IgD-negative memory B cell (primary cell): ENCODE measurements at regions not wholly inside any gene's neighbourhood (a gene's known extent, or its start where the extent isn't known, plus 50 kb on each side); places are given as distances from the start of the nearest gene placed in this dataset.
A peak's percentile ranks its signal among the peaks of the same experiment; 100 is the strongest.

Experiments used
- H3K27ac Mint-ChIP-seq, 3 donors: one replicate each; pipeline ENCODE4 v1.8.0; 2020 to 2022; ENCODE audit warnings: mild to moderate bottlenecking in 3 of 3, mixed read lengths in 3 of 3, moderate library complexity in 1 of 3
- H3K27me3 Mint-ChIP-seq: one replicate; pipeline ENCODE4 v1.8.0; 2021; ENCODE audit warnings: mixed read lengths
- H3K36me3 Mint-ChIP-seq: one replicate; pipeline ENCODE4 v1.8.0; 2020; ENCODE audit warnings: mild to moderate bottlenecking, mixed read lengths
- H3K4me1 Mint-ChIP-seq, 3 donors: one replicate each; pipeline ENCODE4 v1.8.0; 2020 to 2022; ENCODE audit warnings: mixed read lengths in 3 of 3, mild to moderate bottlenecking in 1 of 3
- H3K4me3 Mint-ChIP-seq, 4 donors: one replicate each; pipeline ENCODE4 v1.8.0; 2020 to 2022; ENCODE audit warnings: mild to moderate bottlenecking in 4 of 4, mixed read lengths in 4 of 4, moderate library complexity in 3 of 4
- H3K9me3 Mint-ChIP-seq, 3 donors: one replicate each; pipeline ENCODE4 v1.8.0; 2020 to 2021; ENCODE audit warnings: mixed read lengths in 3 of 3, mild to moderate bottlenecking in 1 of 3

DNA sequence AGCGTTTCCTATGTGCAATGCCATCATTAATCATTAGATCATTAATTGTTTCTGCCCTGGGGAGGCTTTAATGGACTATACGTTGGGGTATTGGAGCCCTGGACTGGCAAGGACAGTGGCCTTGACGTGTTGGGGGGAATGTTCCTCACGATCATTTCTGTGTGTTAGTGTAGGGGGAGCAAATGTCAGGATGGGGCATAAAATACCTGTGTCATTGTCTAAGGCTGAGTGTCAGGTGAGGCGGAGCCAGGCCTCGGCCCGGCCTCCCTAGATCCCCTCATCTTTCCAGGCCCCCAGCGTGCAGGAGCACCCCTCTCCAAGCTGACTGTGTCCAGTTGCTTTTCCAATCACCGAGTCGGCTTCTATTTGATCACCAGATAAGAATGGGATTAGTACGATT, 346.4 kb upstream of the SHH start:
- H3K27me3 Mint-ChIP-seq: no peaks in the 10 kb centered on the region
- no peak overlapping the region for H3K27ac Mint-ChIP-seq
- H3K4me1 Mint-ChIP-seq: peaks cover 0 to 2% (median 0%) of the 10 kb centered on the region in 3 donors
- H3K4me3 Mint-ChIP-seq: no peak overlapping the region
- peaks cover 0 to 4% (median 0%) of the 10 kb centered on the region in 3 donors for H3K9me3 Mint-ChIP-seq
- H3K36me3 Mint-ChIP-seq: peaks cover 2% of the 10 kb centered on the region

GRCh38 chr7:156158213-156158612, 345.9 kb upstream of the SHH start:
- Mint-ChIP-seq H3K4me3 (no peak overlapping the region), H3K36me3 (peaks cover 2% of the 10 kb centered on the region), H3K9me3 (peaks cover 0 to 4% (median 0%) of the 10 kb centered on the region in 3 donors), H3K27me3 (no peaks in the 10 kb centered on the region), H3K27ac (no peak overlapping the region), H3K4me1 (peaks cover 0 to 2% (median 0%) of the 10 kb centered on the region in 3 donors)

DNA sequence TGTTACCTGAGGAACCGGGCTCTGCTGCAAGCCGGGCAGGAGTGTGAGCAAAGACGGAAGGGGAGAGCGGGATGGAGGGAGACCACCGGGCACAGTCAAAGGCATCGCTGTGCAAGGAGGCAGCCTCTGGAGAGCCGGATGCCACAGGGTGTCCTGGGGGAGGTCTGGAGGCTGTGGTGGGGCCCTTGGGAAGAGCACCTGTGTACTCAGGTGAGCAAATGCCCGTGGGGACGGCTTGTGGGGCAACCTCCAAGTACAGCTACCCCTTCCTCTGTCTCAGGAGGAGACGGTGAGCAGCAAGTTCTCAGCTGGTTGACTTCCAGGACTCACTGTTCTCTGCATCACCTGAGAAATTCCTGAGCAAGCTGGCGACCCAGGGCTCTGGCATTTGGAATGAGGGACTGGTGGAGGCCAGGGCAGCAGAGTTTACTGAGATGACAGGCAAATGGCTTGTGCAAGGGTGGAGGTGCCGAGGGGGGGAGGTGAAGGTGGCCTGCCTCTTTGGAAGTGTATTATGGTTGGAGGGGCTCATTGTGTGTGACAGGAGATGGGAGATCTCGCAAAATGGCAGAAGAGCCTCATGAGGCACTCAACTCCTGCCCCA, 345.2 kb upstream of the SHH start:
- H3K4me3 Mint-ChIP-seq: no peak overlapping the region
- H3K27me3 Mint-ChIP-seq: no peaks in the 10 kb centered on the region
- no peak overlapping the region for H3K27ac Mint-ChIP-seq
- peaks cover 0 to 2% (median 0%) of the 10 kb centered on the region in 3 donors for H3K4me1 Mint-ChIP-seq
- peaks cover 2% of the 10 kb centered on the region for H3K36me3 Mint-ChIP-seq
- peaks cover 0 to 4% (median 0%) of the 10 kb centered on the region in 3 donors for H3K9me3 Mint-ChIP-seq

DNA sequence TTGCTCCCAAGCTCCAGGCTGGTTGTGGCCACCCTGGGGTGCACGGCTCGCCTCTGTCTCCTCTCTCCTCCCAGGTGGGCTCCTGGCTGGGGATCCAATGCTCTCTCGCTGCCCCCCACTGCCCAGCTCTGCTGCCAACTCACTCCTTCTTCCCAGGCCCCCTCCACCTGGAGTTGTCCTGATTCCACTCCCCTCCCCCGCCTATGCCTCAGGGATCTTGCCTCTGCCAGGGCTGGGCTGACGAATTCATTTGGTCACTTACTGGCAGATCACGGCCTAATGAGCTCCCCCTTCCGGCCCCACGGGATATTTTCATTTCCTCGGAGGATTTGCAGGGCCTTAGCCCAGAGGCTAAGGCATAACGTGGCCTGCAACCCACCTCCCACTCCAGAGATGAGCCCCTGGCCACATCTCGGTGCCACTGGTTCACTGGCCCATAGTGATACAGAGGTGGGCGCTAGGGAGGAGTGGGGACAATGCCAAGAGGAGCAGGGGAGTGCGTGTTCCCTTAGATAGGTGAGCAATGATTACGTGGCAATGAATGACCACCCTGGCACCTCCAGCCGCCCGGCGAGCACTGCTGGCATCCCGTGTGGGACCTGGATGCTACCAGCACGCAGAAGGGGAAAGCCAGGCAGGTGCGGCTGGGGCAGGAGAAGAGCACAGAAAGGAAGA, 344.6 kb upstream of the SHH start:
- Mint-ChIP-seq H3K4me1 (peaks cover 0 to 2% (median 0%) of the 10 kb centered on the region in 3 donors), H3K4me3 (peak overlapping the region in 1 of 4 donors; percentile 49), H3K9me3 (peaks cover 0 to 4% (median 0%) of the 10 kb centered on the region in 3 donors), H3K36me3 (peaks cover 2% of the 10 kb centered on the region), H3K27ac (no peak overlapping the region), H3K27me3 (no peaks in the 10 kb centered on the region)

DNA sequence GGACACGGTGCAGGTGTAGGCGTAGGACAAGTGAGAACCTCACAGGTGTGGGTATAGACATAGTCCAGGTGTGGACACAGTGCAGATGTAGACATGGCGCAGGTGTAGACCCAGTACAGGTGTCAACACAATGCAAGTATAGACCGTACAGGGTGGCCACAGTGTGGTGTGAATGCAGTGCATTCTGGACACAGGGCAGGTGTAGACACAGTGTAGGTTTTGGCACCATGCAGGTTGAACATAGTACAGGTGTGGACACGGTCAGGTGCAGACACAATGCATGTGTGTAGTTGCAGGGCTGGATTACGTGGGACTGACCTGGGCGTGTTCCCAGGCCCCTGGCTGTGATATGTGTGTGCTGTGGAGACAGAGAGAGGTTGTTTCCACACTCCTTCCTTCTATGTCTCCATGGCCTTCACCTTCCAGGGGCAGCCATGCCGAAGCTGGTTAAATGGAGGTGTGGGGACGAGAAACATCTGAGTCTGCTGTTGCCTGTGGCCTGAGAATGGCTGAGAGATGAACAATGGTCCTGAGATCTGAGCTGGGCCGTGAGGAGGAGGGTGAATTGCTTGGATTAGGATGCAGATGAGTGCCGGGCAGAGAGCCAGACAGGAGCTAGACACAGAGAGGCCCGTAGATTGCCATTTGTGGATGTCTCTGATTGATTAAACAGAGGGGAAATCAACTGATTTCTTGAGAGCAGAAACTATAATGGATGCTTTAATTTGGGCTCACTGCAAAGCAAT, 343.9 kb upstream of the SHH start:
- H3K27me3 Mint-ChIP-seq: no peaks in the 10 kb centered on the region
- no peak overlapping the region for H3K4me3 Mint-ChIP-seq
- H3K27ac Mint-ChIP-seq: no peak overlapping the region
- peaks cover 2% of the 10 kb centered on the region for H3K36me3 Mint-ChIP-seq
- peaks cover 0 to 2% (median 0%) of the 10 kb centered on the region in 3 donors for H3K4me1 Mint-ChIP-seq
- H3K9me3 Mint-ChIP-seq: peaks cover 0 to 4% (median 0%) of the 10 kb centered on the region in 3 donors

DNA sequence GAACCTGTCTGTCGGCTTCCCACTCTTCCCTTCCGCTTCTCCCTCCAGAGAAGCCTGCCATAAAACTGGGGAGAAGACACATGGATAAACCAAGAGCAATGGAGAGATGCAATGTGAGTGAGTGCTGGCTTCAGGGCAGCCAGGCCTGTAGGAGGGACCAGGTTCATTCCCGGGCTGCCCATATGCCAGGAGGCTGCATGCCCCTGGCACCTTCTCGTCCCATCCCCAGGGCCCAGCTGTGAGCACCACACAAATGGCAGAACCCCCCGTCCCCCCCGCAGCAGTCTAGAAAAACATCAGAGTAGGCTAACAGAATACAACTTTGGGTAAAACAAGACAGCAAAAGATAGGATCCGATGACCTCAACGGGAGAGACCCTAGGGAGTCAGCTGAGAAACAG, 341.3 kb upstream of the SHH start:
- Mint-ChIP-seq H3K27me3 (no peaks in the 10 kb centered on the region), H3K27ac (no peak overlapping the region), H3K36me3 (peaks cover 2% of the 10 kb centered on the region), H3K4me1 (peaks cover 0 to 2% (median 0%) of the 10 kb centered on the region in 3 donors), H3K4me3 (no peak overlapping the region), H3K9me3 (no peaks in the 10 kb centered on the region)

GRCh38 chr7:156152390-156152789, 340.1 kb upstream of the SHH start:
- H3K4me3 Mint-ChIP-seq: no peak overlapping the region
- H3K36me3 Mint-ChIP-seq: peaks cover 2% of the 10 kb centered on the region
- H3K4me1 Mint-ChIP-seq: peaks cover 0 to 2% (median 0%) of the 10 kb centered on the region in 3 donors
- no peak overlapping the region for H3K27ac Mint-ChIP-seq
- no peaks in the 10 kb centered on the region for H3K9me3 Mint-ChIP-seq
- H3K27me3 Mint-ChIP-seq: no peaks in the 10 kb centered on the region

DNA sequence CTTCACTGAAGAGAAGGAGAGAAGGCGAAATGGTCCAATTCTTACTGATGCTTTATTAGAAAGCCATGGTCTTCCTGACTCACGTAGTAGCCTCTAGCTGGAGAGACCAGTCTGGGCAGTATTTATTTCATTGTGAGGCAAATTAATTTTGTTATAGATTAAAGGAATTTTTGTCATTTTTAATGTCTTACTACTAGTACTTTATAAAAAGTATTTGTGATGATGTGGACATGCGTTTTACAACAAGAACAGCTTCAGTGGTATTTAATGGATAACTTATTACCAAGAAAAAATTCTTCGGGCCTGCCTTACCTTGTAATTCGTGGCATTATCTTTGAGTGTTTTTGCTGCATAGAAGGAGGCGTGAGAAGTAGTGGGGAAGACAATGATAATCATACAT, 339.4 kb upstream of the SHH start:
- Mint-ChIP-seq H3K4me1 (peaks cover 0 to 2% (median 0%) of the 10 kb centered on the region in 3 donors), H3K4me3 (no peak overlapping the region), H3K27me3 (no peaks in the 10 kb centered on the region), H3K9me3 (no peaks in the 10 kb centered on the region), H3K27ac (no peak overlapping the region), H3K36me3 (peaks cover 2% of the 10 kb centered on the region)

DNA sequence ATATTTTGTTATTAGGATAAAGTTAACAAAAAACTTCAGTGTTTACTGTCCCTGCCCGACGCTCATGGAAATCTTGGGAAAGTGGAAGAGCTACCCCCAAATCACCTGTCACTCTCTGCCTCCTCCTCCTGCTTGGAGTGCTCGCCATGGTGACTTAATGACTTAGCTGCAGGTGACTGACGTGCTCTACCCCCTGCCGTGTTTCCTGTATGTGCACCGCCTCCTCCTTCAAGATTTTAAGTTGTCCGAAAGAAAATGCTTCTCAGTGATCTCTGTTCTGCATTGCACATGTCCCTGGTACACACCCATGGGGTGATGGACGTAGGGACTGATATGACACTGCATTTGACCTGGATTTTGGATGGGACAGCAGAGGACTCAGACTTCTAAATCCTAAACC, 338.8 kb upstream of the SHH start:
- no peak overlapping the region for H3K4me3 Mint-ChIP-seq
- H3K36me3 Mint-ChIP-seq: no peaks in the 10 kb centered on the region
- no peak overlapping the region for H3K27ac Mint-ChIP-seq
- H3K27me3 Mint-ChIP-seq: no peaks in the 10 kb centered on the region
- no peaks in the 10 kb centered on the region for H3K9me3 Mint-ChIP-seq
- H3K4me1 Mint-ChIP-seq: no peaks in the 10 kb centered on the region

- Mint-ChIP-seq H3K27ac (no peak overlapping the region), H3K9me3 (no peaks in the 10 kb centered on the region), H3K4me1 (no peaks in the 10 kb centered on the region), H3K4me3 (no peak overlapping the region), H3K36me3 (no peaks in the 10 kb centered on the region), H3K27me3 (no peaks in the 10 kb centered on the region)
These were observed 336.7 kb upstream of the SHH start for GRCh38 chr7:156148995-156149394.

DNA sequence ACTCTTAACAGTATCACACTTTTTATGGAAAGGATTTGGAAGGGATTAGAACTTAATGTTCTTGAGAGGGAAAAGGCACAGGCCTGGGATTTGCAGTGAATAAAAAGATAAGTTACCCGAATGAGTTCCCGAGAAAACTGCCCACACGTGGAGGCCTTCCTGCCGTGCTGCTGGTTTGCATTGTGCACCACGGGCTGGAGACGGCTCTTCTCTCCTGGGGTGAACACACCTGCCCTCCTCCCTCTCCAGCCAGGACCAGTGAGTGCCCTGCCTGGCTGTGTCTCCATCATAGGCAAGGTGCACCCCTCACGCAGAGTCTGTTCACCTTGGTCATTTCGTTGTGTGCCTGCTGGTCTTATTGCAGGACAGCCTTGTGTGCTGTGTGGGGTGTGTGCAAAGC, 336.3 kb upstream of the SHH start:
- Mint-ChIP-seq H3K4me3 (no peak overlapping the region), H3K4me1 (no peaks in the 10 kb centered on the region), H3K27me3 (no peaks in the 10 kb centered on the region), H3K9me3 (no peaks in the 10 kb centered on the region), H3K27ac (no peak overlapping the region), H3K36me3 (no peaks in the 10 kb centered on the region)

GRCh38 chr7:156147756-156148504, 335.7 kb upstream of the SHH start:
- H3K4me3 Mint-ChIP-seq: no peak overlapping the region
- H3K27ac Mint-ChIP-seq: no peak overlapping the region
- no peaks in the 10 kb centered on the region for H3K4me1 Mint-ChIP-seq
- no peaks in the 10 kb centered on the region for H3K27me3 Mint-ChIP-seq
- peaks cover 0 to 1% (median 0%) of the 10 kb centered on the region in 3 donors for H3K9me3 Mint-ChIP-seq
- no peaks in the 10 kb centered on the region for H3K36me3 Mint-ChIP-seq

DNA sequence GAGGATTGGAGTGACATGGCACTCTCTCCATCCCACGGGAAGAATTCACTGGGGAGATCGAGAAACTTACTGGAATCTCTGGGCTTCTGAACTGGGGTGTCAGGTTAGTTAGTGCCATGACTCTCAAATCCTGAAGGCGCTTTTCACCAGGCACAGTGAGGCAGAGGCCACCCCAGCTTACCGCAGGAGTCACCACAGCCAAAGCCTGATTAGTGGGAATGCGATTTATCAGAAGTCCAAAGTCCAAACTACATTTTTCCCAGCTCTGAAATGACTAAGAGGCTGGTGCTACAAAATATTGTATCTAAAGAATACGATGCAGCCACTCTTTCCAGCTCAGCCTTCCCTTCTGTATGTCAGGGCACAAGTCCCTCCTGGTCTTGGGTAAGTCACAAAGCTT, 334.8 kb upstream of the SHH start:
- Mint-ChIP-seq H3K4me3 (peak overlapping the region in 1 of 4 donors; percentile 6), H3K36me3 (no peaks in the 10 kb centered on the region), H3K4me1 (no peaks in the 10 kb centered on the region), H3K27ac (no peak overlapping the region), H3K27me3 (no peaks in the 10 kb centered on the region), H3K9me3 (peaks cover 0 to 2% (median 0%) of the 10 kb centered on the region in 3 donors)

DNA sequence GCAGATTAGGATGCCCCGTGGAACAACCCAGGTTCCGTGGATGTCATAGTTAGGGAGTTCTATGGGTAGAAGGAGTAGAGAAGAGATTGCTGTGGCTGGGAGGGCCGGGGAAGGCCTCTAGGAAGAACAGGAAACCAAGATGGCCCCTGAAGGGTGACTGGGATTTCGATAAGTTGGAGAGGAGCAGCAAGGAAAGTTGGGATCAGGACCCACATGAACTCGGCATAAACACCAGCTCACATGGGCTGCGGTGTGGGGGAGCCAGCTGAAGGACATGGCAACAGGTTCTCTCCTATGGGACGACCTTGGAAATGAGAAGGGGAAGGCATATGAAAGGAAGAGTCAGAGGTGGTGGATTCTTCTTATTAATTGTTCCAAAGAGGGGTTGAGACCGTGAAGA, 333.7 kb upstream of the SHH start:
- Mint-ChIP-seq H3K27ac (no peak overlapping the region), H3K36me3 (no peaks in the 10 kb centered on the region), H3K4me3 (no peak overlapping the region), H3K4me1 (no peaks in the 10 kb centered on the region), H3K9me3 (peaks cover 0 to 2% (median 0%) of the 10 kb centered on the region in 3 donors), H3K27me3 (no peaks in the 10 kb centered on the region)

GRCh38 chr7:156145184-156145583, 332.9 kb upstream of the SHH start:
- no peaks in the 10 kb centered on the region for H3K27me3 Mint-ChIP-seq
- H3K4me3 Mint-ChIP-seq: no peak overlapping the region
- H3K4me1 Mint-ChIP-seq: no peaks in the 10 kb centered on the region
- no peak overlapping the region for H3K27ac Mint-ChIP-seq
- H3K9me3 Mint-ChIP-seq: peaks cover 0 to 2% (median 0%) of the 10 kb centered on the region in 3 donors
- H3K36me3 Mint-ChIP-seq: no peaks in the 10 kb centered on the region
